ENCODE measurements at regions not wholly inside any gene's neighbourhood (a gene's known extent, or its start where the extent isn't known, plus 50 kb on each side); places are given as distances from the start of the nearest gene placed in this dataset.

- TF ChIP-seq CTCF (IDR thresholded peaks at IDR 0.05; ENCODE audit: low read depth, low read length) (no peak; the same call in 1 of the 2 replicates), EZH2phosphoT487 (IDR thresholded peaks at IDR 0.05; ENCODE audit: low read depth) (no peak)
Observed at GRCh38 chr10:60456053-60456452, 66.4 kb upstream of the ANK3 start.
